ENCODE measurements at regions not wholly inside any gene's neighbourhood (a gene's known extent, or its start where the extent isn't known, plus 50 kb on each side); places are given as distances from the start of the nearest gene placed in this dataset.

- Histone ChIP-seq H3K36me3 (ENCODE audit: control insufficient read depth, insufficient read depth, low read length) (no peaks in the 10 kb centered on the region), H3K27me3 (ENCODE audit: control insufficient read depth, insufficient read depth, low read length) (no peaks in the 10 kb centered on the region), H3K4me3 (ENCODE audit: low read depth, low read length) (no peak overlapping the region)
- no peak for TF ChIP-seq CTCF (IDR thresholded peaks at IDR 0.05; ENCODE audit: insufficient read depth, low read length, poor library complexity, severe bottlenecking)
- DNase-seq (ENCODE audit: low read depth) = no peak
Observed at GRCh38 chr5:104299998-104300706, 737.6 kb upstream of the NUDT12 start.

GRCh38 chr5:104298518-104298917 lies 735.9 kb upstream of the NUDT12 start:
- DNase-seq (ENCODE audit: low read depth) = no peak

GRCh38 chr5:104297076-104297475 lies 734.5 kb upstream of the NUDT12 start:
- Histone ChIP-seq H3K4me3 (ENCODE audit: low read depth, low read length) (no peak overlapping the region), H3K36me3 (ENCODE audit: control insufficient read depth, insufficient read depth, low read length) (no peaks in the 10 kb centered on the region), H3K27me3 (ENCODE audit: control insufficient read depth, insufficient read depth, low read length) (no peaks in the 10 kb centered on the region)
- TF ChIP-seq CTCF (IDR thresholded peaks at IDR 0.05; ENCODE audit: insufficient read depth, low read length, poor library complexity, severe bottlenecking) = no peak
- no peak for DNase-seq (ENCODE audit: low read depth)

More at GRCh38 chr5:104298518-104298917, 735.9 kb upstream of the NUDT12 start:
- no peak for TF ChIP-seq CTCF (IDR thresholded peaks at IDR 0.05; ENCODE audit: insufficient read depth, low read length, poor library complexity, severe bottlenecking)
- no peaks in the 10 kb centered on the region for H3K27me3 ChIP-seq (ENCODE audit: control insufficient read depth, insufficient read depth, low read length)
- no peaks in the 10 kb centered on the region for H3K36me3 ChIP-seq (ENCODE audit: control insufficient read depth, insufficient read depth, low read length)
- H3K4me3 ChIP-seq (ENCODE audit: low read depth, low read length) = no peak overlapping the region

GRCh38 chr5:104295991-104296390 lies 733.4 kb upstream of the NUDT12 start:
- H3K36me3 ChIP-seq (ENCODE audit: control insufficient read depth, insufficient read depth, low read length) = no peaks in the 10 kb centered on the region
- no peak for TF ChIP-seq CTCF (IDR thresholded peaks at IDR 0.05; ENCODE audit: insufficient read depth, low read length, poor library complexity, severe bottlenecking)
- DNase-seq (ENCODE audit: low read depth) = no peak
- no peaks in the 10 kb centered on the region for H3K27me3 ChIP-seq (ENCODE audit: control insufficient read depth, insufficient read depth, low read length)
- no peak overlapping the region for H3K4me3 ChIP-seq (ENCODE audit: low read depth, low read length)

- TF ChIP-seq CTCF (IDR thresholded peaks at IDR 0.05; ENCODE audit: insufficient read depth, low read length, poor library complexity, severe bottlenecking) = no peak
- H3K4me3 ChIP-seq (ENCODE audit: low read depth, low read length) = no peak overlapping the region
- H3K27me3 ChIP-seq (ENCODE audit: control insufficient read depth, insufficient read depth, low read length) = no peaks in the 10 kb centered on the region
Observed at GRCh38 chr5:104283136-104283535, 720.5 kb upstream of the NUDT12 start.

GRCh38 chr5:104273725-104274124 lies 711.1 kb upstream of the NUDT12 start:
- TF ChIP-seq CTCF (IDR thresholded peaks at IDR 0.05; ENCODE audit: insufficient read depth, low read length, poor library complexity, severe bottlenecking) = no peak
- H3K36me3 ChIP-seq (ENCODE audit: control insufficient read depth, insufficient read depth, low read length) = no peaks in the 10 kb centered on the region
- no peak for DNase-seq (ENCODE audit: low read depth)

More at GRCh38 chr5:104283136-104283535, 720.5 kb upstream of the NUDT12 start:
- H3K36me3 ChIP-seq (ENCODE audit: control insufficient read depth, insufficient read depth, low read length) = no peaks in the 10 kb centered on the region
- no peak for DNase-seq (ENCODE audit: low read depth)

More at GRCh38 chr5:104273725-104274124, 711.1 kb upstream of the NUDT12 start:
- H3K27me3 ChIP-seq (ENCODE audit: control insufficient read depth, insufficient read depth, low read length) = no peaks in the 10 kb centered on the region
- H3K4me3 ChIP-seq (ENCODE audit: low read depth, low read length) = no peak overlapping the region
